RKO (cell line): ENCODE measurements at regions not wholly inside any gene's neighbourhood (a gene's known extent, or its start where the extent isn't known, plus 50 kb on each side); places are given as distances from the start of the nearest gene placed in this dataset.
"Not testable (repeated sequence)": the region's sequence is repeated elsewhere in the genome, so short reads cannot be mapped to it uniquely, and the experiment has no call there.

Experiments used
- DNase-seq: peaks from one replicate; pipeline ENCODE4 v3.0.0-alpha.2; 2016; ENCODE audit warnings: low spot score

DNA sequence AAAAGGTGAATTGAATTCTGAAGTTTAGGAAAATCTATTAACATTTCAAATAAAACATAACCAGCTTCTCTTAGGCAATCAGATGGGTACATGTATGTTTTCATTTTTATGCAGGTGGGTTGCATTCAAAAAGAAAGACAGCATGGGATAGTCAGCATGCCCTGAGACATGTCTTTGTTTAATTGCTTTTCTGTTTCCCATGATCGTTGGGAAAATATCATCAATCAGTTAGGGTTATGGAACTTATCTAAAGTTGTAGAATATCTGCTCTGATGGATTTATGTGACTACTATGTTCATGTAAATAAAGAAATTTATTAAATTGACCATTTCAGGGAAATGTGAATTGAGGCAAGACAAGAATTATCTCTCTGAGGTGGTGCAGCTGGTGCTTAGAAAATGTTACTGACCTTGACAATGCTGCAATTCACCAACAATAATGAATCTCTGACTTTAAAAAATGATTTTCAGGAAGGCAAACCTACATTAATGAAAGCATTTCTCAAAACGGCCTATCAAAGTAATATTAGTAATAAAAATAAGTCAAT is 112.7 kb downstream of the RFPL4B start:
- no peak for DNase-seq

DNA sequence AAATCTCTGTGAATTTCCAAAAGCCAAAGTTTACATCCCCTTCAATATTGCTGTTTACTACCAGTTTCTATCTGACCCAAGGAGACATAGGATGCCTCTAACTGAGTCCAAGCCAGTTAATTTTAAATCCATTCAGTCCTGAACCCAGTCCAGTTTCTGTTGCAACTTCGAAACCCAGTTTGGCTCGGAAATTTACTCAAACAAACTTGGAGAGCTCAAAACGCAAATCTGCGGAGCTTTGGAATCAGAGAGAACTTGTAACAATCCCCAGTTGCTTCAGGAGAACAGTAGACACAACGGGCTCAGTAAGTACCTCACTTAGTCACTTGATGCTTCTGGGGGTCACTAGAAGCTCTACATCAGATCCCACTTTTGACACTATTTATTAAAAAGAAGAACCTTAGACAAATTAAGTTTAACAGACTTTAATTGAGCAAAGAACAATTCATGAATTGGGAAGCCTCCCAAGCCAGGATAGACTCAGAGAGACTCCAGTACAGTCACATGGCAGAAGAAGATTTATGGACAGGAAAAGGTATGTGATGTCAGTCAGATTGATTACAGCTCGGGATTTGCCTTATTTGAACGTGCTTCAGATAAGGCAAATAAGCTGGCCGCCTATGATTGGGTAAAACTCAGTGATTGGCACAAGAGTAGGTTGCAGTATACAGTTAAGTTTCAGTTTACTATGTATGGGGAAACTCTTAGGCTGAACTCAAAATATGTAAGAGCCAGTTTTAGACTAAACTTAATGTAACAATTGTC is 118.0 kb downstream of the RFPL4B start:
- no peak for DNase-seq

- DNase-seq = peak; percentile 27
Measured at GRCh38 chr6:112466373-112467151, 119.4 kb downstream of the RFPL4B start.

GRCh38 chr6:112468359-112468758 is 121.2 kb downstream of the RFPL4B start:
- DNase-seq = no peak

- DNase-seq = no peak
Measured at GRCh38 chr6:112469306-112469705, 122.2 kb downstream of the RFPL4B start.

- no peak for DNase-seq
Measured at GRCh38 chr6:112470376-112470775, 123.2 kb downstream of the RFPL4B start.

- no peak for DNase-seq
Measured at GRCh38 chr6:112470950-112471349, 123.8 kb downstream of the RFPL4B start.

DNA sequence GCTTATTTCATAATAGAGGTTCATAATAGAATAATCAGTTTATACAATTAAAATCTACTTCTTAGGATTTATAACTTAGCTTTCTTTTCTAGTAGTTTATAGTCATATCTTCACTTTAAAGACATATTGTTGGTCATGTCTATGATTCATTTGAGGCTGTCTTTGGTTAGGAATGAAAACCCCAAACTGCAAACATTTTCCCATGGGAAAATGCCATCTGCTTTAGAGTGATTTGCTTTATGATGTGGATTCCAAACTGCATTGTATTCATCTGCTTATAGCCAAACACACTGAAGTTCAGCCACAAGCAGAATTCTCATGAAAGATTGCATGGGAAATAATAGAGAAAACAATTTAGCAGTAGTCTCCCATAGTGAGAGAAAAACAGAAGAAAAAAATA is 128.0 kb downstream of the RFPL4B start:
- DNase-seq = no peak

DNA sequence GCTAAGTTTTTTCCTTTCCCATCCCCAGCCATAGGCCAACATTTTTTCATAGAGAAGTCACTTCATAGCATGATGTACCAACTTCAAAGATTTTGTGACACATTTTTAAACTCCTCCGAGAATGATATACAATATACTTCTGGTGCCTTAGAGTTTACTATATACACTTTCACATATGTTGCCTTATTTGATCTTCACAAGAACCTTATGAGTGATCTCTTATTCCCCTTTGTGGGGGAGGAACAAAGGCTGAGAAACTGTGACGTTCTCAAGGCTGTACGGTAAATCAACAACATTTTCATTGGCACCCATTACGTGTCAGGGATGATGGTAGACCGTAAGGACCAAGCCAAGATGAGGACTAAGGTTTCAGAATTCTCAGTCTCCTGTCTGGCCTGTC is 130.0 kb downstream of the RFPL4B start:
- no peak for DNase-seq

DNA sequence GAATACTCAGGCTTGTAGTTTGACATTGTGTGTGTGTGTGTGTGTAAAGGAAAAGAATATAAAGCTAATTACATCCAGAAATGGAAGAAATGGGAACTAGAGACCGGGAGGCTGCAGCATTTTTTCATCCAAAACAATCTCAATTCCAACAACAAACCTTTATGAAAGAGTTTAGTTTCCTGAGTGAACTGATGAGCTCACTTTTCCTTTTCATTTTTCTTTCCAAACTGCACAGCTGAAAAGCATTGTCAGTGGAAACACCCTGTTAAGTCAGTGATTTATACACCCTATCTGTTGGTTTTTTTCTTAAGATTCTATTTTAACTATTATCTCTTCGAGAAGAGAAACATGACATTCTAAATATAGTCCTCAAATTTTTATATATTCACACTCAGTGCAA is 130.9 kb downstream of the RFPL4B start:
- no peak for DNase-seq

- DNase-seq = not testable (repeated sequence)
Measured at GRCh38 chr6:112479975-112480374, 132.8 kb downstream of the RFPL4B start.

DNA sequence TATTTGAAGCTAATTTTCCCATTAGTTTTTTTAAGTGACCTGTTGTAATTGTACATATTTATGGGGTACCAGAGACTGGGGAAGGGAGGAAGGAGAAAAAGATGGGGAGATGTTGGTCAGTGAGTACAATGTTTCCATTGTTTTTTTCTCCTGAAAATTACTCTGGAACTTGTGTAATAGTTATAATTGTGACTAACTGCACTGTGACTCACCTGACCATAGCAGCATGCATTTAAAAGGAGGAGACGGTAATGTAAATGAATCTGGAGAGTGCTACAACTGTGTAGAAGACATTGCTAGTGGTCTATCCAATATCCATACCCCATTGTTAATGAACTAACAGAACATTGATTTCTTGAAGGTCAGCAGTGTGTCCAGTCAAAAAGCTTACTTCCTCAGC is 133.4 kb downstream of the RFPL4B start:
- DNase-seq = peak; percentile 22

DNA sequence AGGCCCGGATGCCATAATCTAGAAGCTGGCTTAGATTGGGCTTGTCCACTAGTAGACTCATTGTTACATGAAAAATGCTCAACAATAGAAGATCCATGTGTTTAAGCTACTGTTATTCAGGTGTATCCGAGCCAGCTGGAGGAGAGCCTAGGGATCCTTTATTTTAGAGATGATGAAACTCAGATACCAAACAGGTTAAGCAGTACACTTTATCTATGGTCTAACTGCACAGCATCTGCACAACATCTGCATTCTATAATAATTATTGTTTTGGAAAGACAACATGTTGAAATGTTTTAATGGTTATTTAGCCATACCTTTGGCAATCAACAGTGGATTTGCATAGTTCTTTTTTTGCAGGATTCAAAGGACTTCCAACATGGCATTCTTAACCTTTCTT is 134.1 kb downstream of the RFPL4B start:
- no peak for DNase-seq

DNA sequence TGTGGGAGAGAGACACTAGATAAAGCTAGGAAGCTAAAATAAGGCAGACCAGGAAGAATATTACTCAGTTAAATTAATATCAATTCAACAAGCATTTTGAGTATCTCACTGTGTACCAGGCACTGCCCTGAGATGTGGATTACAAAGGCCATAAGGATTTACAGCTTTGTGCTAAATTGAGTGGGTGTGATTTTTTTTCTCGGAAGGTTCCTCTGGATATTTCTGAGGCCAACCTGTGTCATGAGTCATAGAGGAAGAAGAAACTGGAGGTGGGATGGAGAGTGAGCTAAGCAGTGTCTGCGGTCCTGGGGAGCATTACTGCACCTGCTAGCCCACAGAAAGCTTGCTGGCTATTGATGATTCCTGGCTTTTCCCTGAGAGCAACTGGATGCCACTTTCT is 135.2 kb downstream of the RFPL4B start:
- no peak for DNase-seq

GRCh38 chr6:112485120-112485826 is 138.1 kb downstream of the RFPL4B start:
- no peak for DNase-seq

DNA sequence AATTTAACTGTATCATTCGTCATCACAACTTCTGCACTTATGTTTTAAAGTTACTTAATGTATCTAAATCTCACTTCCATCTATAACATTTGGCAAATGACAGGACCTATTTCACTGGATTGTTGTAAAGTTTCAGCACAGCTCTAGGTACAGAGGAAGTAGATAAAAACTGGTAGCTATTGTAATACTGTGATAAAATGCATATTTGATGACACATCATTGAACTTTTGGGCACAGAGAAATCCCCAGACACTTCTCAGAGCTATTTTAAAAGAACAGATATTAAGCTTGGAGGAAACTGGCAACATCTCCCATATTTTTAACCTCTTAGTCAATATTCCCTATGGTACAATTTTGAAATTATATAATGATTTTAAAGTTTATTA is 138.7 kb downstream of the RFPL4B start:
- no peak for DNase-seq

DNA sequence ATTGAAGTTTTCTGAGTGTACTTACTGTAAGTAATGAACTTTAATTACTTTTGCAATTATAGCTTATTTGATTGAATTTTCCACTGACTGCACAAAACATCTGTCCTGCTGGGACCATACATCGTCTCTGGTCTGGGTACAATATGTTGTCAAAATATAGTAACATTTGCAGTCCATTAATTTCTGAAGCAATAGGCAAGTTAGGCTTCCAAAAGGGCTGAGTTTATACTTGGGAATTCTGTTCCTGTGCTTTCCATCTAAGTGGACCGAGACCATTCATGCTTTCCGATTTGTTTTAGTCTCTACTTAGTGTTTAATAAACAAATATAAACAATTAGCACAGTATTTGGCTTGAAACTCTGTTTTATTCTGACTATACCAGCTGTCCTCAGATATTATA is 139.3 kb downstream of the RFPL4B start:
- DNase-seq = no peak

DNA sequence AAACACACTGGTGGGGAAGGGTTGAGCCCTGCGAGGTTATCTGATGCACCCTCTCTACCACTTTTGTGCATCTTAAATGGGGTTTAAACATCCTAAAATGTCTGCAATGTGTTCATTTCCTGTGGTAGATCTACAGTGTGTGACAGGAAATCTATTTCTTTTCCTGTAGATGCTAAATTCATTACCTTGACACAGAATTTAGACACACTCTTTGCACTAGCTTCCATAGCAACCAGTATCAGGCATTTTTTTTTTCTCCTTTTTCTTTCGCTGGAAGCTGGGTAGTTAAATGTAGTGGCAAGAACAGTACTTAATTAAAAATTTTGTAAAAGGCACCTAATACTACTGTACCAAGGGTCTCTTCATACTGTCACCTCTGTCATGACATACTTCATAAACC is 141.1 kb downstream of the RFPL4B start:
- DNase-seq = no peak

- DNase-seq = no peak
Measured at GRCh38 chr6:112501705-112502104, 154.6 kb downstream of the RFPL4B start.

DNA sequence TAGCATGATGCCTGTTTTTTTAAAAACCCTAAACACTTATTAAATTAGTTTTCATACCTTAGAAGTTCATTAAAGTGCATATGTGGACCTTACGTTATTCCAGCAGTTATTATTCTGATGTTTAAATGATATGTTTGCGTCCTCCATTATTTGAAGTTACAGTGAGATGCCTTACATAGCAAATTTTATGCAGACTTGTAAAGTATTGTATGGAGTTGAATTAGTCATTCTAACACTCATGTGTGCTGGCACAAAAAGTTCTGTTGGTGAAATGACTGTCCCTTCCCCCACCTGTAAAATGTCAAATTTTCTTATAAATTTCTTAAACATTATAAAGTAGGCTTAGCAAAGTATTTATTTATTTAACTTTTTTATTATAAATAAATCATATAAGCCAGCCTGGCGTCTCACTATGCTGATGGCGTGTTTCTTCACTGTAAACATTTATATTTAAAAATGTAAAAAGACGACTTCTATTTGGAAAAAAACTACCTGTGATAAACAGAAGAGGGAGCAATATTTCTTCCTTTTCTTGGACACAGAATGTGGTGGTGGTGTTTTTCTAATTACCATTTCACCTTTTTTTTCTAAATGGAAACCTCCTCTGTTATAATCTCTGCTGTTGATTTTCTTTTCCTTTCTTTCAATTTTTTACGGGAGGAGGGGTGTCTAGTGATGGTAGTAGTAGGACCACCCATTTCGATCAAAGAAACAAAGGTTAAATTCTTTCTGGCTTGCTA is 155.4 kb downstream of the RFPL4B start:
- DNase-seq = peak; percentile 12

DNA sequence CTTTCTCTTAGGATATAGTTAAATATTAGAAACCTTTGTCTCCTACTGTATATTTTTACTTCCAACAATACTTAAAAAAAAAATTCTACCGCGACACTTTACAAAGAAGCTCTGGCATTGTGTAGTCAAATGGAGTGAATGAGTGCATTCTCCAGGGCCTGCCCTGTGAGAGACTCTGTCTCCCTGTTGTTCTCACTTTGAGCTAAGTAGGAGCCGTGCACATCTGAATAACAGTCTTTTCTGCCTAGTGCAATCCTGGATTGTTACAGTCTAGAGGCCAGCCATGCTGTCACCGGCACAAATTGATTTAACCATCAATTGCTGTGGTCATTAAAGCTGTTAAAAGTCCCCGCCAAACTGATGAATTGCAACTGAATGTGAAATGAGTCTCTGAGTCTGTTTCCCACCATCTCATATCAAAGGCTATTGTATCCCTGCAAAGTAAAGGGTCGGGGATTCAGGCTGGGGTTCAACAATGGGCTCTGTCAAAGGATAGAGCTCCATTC is 156.0 kb downstream of the RFPL4B start:
- no peak for DNase-seq

DNA sequence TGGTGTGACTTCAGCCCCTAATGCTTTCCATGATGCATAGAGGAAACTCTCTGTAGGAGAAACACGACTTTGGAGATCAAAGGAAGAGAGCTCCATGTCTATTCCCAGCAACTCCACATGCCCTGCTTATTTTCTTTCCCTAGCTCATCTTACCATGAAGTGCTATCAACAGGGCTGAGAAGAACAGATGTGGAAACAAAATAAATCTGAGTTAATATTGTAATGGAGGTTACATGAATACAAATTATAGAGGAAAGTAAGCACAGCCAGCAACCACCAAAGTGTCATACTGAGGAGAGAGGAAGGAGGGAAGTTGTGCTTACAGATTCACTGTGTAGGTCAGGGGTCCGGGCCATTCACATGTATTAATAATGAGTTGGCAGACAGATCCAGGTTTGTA is 157.5 kb downstream of the RFPL4B start:
- DNase-seq = no peak
